SK-N-SH (cell line): ENCODE measurements at regions not wholly inside any gene's neighbourhood (a gene's known extent, or its start where the extent isn't known, plus 50 kb on each side); places are given as distances from the start of the nearest gene placed in this dataset.

Experiments
- CTCF ChIA-PET: fragments of 300-600, 350-600 bp; formaldehyde crosslinking; extraction: SDS; loops from one replicate; lab custom pipeline; 2021; lab: Yijun Ruan, JAX
- POLR2A ChIA-PET: fragments of 350-600 bp; sonication (Branson Sonifier 250); formaldehyde crosslinking; extraction: SDS; loops from one replicate; lab custom pipeline; 2020; ENCODE audit warnings: antibody characterized with exemption, inconsistent platforms; lab: Yijun Ruan, JAX
- DNase-seq: peaks from one replicate; pipeline ENCODE4 v3.0.0; 2012
- H2AFZ ChIP-seq: fragments of 200-600 bp; sonication (generic); 2 replicates; pipeline ENCODE4 v1.8.1; 2016; ENCODE audit warnings: antibody characterized with exemption, mild to moderate bottlenecking, low read depth
- H3F3A ChIP-seq: fragments of 200-600 bp; sonication (generic); replicated peaks from 2 replicates; pipeline ENCODE3; 2016; ENCODE audit warnings: antibody characterized with exemption, mild to moderate bottlenecking; ENCODE audit not compliant: insufficient read depth
- H3K27ac ChIP-seq, 2 experiments: fragments of 200-500 bp in 1 of 2; fragments of 200-600 bp in 1 of 2; sonication (Bioruptor generic) in 1 of 2; sonication (generic), shearing (Covaris generic) in 1 of 2; 2 replicates each; pipeline versions ENCODE4 v1.5.1 to v1.6.1; 2014 to 2016; ENCODE audit warnings: low read depth in 2 of 2, inconsistent platforms in 1 of 2, low read length in 1 of 2, mild to moderate bottlenecking in 1 of 2, mixed read lengths in 1 of 2
- H3K27me3 ChIP-seq: fragments of 200-600 bp; sonication (generic), shearing (Covaris generic); 2 replicates; pipeline ENCODE4 v1.6.1; 2016; ENCODE audit warnings: mixed run types; ENCODE audit not compliant: insufficient read depth
- H3K36me3 ChIP-seq, 2 experiments: fragments of 200-500 bp in 1 of 2; fragments of 200-600 bp in 1 of 2; sonication (Bioruptor generic) in 1 of 2; sonication (generic) in 1 of 2; replicated peaks in 1 of 2; 2 replicates each; pipeline versions ENCODE3 to v1.5.1; 2014 to 2016; ENCODE audit warnings: low read length in 1 of 2, mild to moderate bottlenecking in 1 of 2; ENCODE audit not compliant: insufficient read depth in 2 of 2, control insufficient read depth in 1 of 2
- H3K4me1 ChIP-seq, 2 experiments: fragments of 200-500 bp in 1 of 2; fragments of 200-600 bp in 1 of 2; sonication (Bioruptor generic) in 1 of 2; sonication (generic), shearing (Covaris generic) in 1 of 2; 2 replicates each; pipeline versions ENCODE4 v1.5.1 to v1.6.1; 2014 to 2016; ENCODE audit warnings: low read depth in 1 of 2, low read length in 1 of 2, mixed run types in 1 of 2; ENCODE audit not compliant: insufficient read depth in 2 of 2, control insufficient read depth in 1 of 2
- H3K4me2 ChIP-seq: fragments of 200-600 bp; sonication (generic), shearing (Covaris generic); 2 replicates; pipeline ENCODE4 v1.6.1; 2017; ENCODE audit warnings: mixed run types
- H3K4me3 ChIP-seq, 2 experiments: fragments of 200-500 bp in 1 of 2; fragments of 200-600 bp in 1 of 2; sonication (Bioruptor generic) in 1 of 2; sonication (generic), shearing (Covaris generic) in 1 of 2; 2 replicates each; pipeline versions ENCODE4 v1.5.1 to v1.8.1; 2014 to 2016; ENCODE audit warnings: low read depth in 2 of 2, inconsistent platforms in 1 of 2, low read length in 1 of 2, mild to moderate bottlenecking in 1 of 2, mixed read lengths in 1 of 2, moderate library complexity in 1 of 2
- H3K79me2 ChIP-seq: fragments of 200-600 bp; sonication (generic); 2 replicates; pipeline ENCODE4 v1.8.1; 2017; ENCODE audit warnings: mild to moderate bottlenecking; ENCODE audit not compliant: insufficient read depth
- H3K9ac ChIP-seq: fragments of 200-600 bp; sonication (generic); 2 replicates; pipeline ENCODE4 v1.6.1; 2017; ENCODE audit warnings: mixed run types
- H3K9me2 ChIP-seq: fragments of 200-600 bp; sonication (generic); 2 replicates; pipeline ENCODE4 v1.6.1; 2017; ENCODE audit warnings: mixed run types
- H3K9me3 ChIP-seq: fragments of 200-600 bp; sonication (generic); 2 replicates; pipeline ENCODE4 v1.6.1; 2017; ENCODE audit warnings: mixed run types, mild to moderate bottlenecking, moderate library complexity
- H4K20me1 ChIP-seq: fragments of 200-600 bp; sonication (generic); 2 replicates; pipeline ENCODE4 v1.6.1; 2017; ENCODE audit warnings: mild to moderate bottlenecking, mixed run types; ENCODE audit not compliant: insufficient read depth
- EP300 ChIP-seq, 2 experiments: IDR thresholded peaks; 2 replicates each; pipeline versions ENCODE4 v1.4.0 to v1.6.1; 2012; ENCODE audit warnings: borderline replicate concordance in 1 of 2, low read depth in 1 of 2, low read length in 1 of 2
- FOSL2 ChIP-seq: IDR thresholded peaks from 2 replicates; pipeline ENCODE4 v1.4.0; 2012; ENCODE audit warnings: low read depth, mild to moderate bottlenecking, moderate library complexity, borderline replicate concordance
- GABPA ChIP-seq: IDR thresholded peaks from 2 replicates; pipeline ENCODE4 v1.4.0; 2012; ENCODE audit warnings: low read depth, mild to moderate bottlenecking
- NRF1 ChIP-seq: IDR thresholded peaks from 2 replicates; pipeline ENCODE4 v1.6.1; 2012; ENCODE audit warnings: low read depth, mild to moderate bottlenecking, low read length
- RCOR1 ChIP-seq: fragments of 150-350 bp; IDR thresholded peaks from 2 replicates; pipeline ENCODE4 v1.6.1; 2017; ENCODE audit warnings: antibody characterized with exemption, low read length
- RFX5 ChIP-seq: IDR thresholded peaks from 2 replicates; pipeline ENCODE4 v1.6.1; 2012; ENCODE audit warnings: mild to moderate bottlenecking, improper control_type of control experiment, low read length
- TAF1 ChIP-seq: IDR thresholded peaks from 2 replicates; pipeline ENCODE4 v1.6.1; 2012; ENCODE audit warnings: low read depth, mild to moderate bottlenecking, low read length, moderate library complexity, borderline replicate concordance
- WGBS: methylation state at CpG from one replicate; pipeline ENCODE4 v1.1.6; 2017; ENCODE audit warnings: low lambda C conversion rate; 5-methylcytosine and 5-hydroxymethylcytosine counted together
- TF ChIP-seq, protein P1 (sequence below): fragments of 150-350 bp; IDR thresholded peaks from 2 replicates; pipeline ENCODE4 v1.6.1; 2016; ENCODE audit warnings: mild to moderate bottlenecking, low read depth, low read length

DNA sequence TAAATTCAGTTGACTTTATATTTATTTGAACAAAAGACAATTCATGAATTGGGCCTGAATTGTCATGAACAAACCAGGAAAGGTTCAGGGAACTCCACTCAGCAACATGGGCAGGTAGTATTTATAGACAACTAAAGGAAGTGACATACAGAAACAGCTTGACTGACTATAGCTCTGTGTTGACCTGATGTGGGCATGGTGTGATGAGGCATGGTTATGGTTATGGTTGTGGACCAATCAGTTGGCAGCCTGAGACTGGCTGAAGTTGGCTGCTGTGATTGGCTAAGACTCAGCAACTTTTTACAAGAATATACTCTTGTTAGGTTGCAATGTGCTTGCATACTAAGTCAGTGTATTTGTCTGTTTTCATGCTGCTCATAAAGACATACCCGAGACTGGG lies 108.4 kb downstream of the HS3ST3B1 start:
- CTCF ChIA-PET, result no interaction called here
- Histone ChIP-seq H3K36me3 (no peaks in the 10 kb centered on the region), H3K9me2 (no peaks in the 10 kb centered on the region), H3F3A (no peaks in the 10 kb centered on the region), H3K4me3 (no peak overlapping the region), H3K27me3 (peaks cover 12% of the 10 kb centered on the region; the same call in 1 of the 2 replicates), H3K4me1 (no peaks in the 10 kb centered on the region), H3K27ac (no peak overlapping the region), H3K79me2 (no peaks in the 10 kb centered on the region), H3K9ac (no peak overlapping the region), H3K4me2 (no peak overlapping the region), H4K20me1 (no peaks in the 10 kb centered on the region), H2AFZ (no peak overlapping the region), H3K9me3 (no peaks in the 10 kb centered on the region)
- WGBS, result 0% methylated on average over 1 of the region's 1 CpG
- DNase-seq, result no peak
- TF ChIP-seq RFX5, result no peak
- TF ChIP-seq GABPA, result no peak
- TF ChIP-seq FOSL2, result no peak
- TF ChIP-seq NRF1, result no peak
- no peak for TF ChIP-seq EP300 (IDR thresholded peaks at IDR 0.05; ENCODE audit: borderline replicate concordance in 1 of 2, low read depth in 1 of 2, low read length in 1 of 2)
- no peak for TF ChIP-seq TAF1
- TF ChIP-seq, protein P1, sequence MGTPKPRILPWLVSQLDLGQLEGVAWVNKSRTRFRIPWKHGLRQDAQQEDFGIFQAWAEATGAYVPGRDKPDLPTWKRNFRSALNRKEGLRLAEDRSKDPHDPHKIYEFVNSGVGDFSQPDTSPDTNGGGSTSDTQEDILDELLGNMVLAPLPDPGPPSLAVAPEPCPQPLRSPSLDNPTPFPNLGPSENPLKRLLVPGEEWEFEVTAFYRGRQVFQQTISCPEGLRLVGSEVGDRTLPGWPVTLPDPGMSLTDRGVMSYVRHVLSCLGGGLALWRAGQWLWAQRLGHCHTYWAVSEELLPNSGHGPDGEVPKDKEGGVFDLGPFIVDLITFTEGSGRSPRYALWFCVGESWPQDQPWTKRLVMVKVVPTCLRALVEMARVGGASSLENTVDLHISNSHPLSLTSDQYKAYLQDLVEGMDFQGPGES, result no peak
- POLR2A ChIA-PET, result no interaction called here

DNA sequence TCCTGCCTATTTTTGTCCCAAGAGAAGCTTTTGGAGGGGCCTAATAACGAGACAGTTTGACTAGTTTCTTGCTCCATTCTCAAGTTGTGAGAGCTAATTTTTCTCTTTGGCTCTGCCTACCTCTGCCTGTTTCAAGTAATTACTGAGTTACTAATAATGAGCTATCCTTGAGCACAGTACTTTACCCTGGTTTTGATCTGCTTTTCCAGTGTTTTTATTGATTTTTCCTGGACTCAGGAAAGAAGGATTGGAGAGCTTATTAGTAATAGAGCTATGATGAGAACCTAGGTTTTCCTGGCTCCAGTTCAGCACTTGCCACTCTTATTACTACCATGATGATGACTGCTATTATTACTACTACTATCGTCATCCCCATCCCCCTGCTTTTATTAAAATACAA lies 106.7 kb downstream of the HS3ST3B1 start:
- H3K36me3 ChIP-seq, result no peaks in the 10 kb centered on the region
- no peaks in the 10 kb centered on the region for H3K9me3 ChIP-seq
- CTCF ChIA-PET, result interaction anchor here (1.5 kb wide), 1 partner anchor 12 kb away, joined by 4 read pairs; no protein-coding TSS in a partner anchor
- H3F3A ChIP-seq, result no peaks in the 10 kb centered on the region
- no peak overlapping the region for H3K9ac ChIP-seq
- WGBS, result 2% methylated on average over 2 of the region's 2 CpGs
- no peak overlapping the region for H3K4me2 ChIP-seq
- no peaks in the 10 kb centered on the region for H3K4me1 ChIP-seq
- no peak overlapping the region for H3K4me3 ChIP-seq
- H3K27me3 ChIP-seq, result 0 out of 2 replicates have a peak, but pooled peaks cover 9% of the 10 kb centered on the region
- no peaks in the 10 kb centered on the region for H4K20me1 ChIP-seq
- POLR2A ChIA-PET, result no interaction called here
- no peak for DNase-seq
- no peaks in the 10 kb centered on the region for H3K9me2 ChIP-seq
- H2AFZ ChIP-seq, result no peak overlapping the region
- TF ChIP-seq RCOR1, result no peak
- no peak overlapping the region for H3K27ac ChIP-seq
- no peaks in the 10 kb centered on the region for H3K79me2 ChIP-seq

GRCh38 chr17:14405189-14405588 lies 104.3 kb downstream of the HS3ST3B1 start:
- POLR2A ChIA-PET, result no interaction called here
- DNase-seq, result no peak
- Histone ChIP-seq H3K36me3 (no peaks in the 10 kb centered on the region), H4K20me1 (no peaks in the 10 kb centered on the region), H3F3A (no peaks in the 10 kb centered on the region), H3K9me3 (no peaks in the 10 kb centered on the region), H3K27me3 (0 out of 2 replicates have a peak, but pooled peaks cover 9% of the 10 kb centered on the region), H3K4me2 (no peak overlapping the region), H3K4me1 (no peaks in the 10 kb centered on the region), H3K27ac (no peak overlapping the region), H3K9me2 (no peaks in the 10 kb centered on the region), H3K79me2 (no peaks in the 10 kb centered on the region), H3K9ac (no peak overlapping the region), H2AFZ (no peak overlapping the region), H3K4me3 (no peak overlapping the region)
- WGBS, result 4% methylated on average over 4 of the region's 4 CpGs
- CTCF ChIA-PET, result no interaction called here
- TF ChIP-seq GABPA, result no peak
